ENCODE measurements at regions not wholly inside any gene's neighbourhood (a gene's known extent, or its start where the extent isn't known, plus 50 kb on each side); places are given as distances from the start of the nearest gene placed in this dataset.

DNA sequence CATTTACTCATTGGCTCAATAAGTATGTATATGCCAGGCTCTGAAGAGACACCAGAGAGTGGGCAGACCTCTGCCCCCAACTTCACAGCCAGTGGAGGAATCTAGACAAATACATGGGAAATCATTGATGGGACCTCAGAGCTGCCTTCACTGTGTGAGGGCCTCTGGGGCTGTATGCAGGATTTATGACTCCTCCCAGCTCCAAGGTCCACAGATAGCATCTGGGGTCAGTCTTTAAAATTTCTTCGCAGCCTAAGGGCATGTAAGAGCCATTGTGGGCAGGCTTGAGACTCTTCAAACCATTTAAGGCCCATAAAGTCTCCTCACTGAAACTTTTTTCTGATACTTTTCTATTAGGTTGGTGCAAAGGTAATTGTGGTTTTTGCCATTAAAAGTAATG, 125.5 kb downstream of the SPTSSA start:
- intact Hi-C loops (cut with micrococcal nuclease) = no loop called here
- no peak overlapping the region for H3K27ac ChIP-seq (replicated peaks)
- H3K4me3 ChIP-seq = no peak overlapping the region

DNA sequence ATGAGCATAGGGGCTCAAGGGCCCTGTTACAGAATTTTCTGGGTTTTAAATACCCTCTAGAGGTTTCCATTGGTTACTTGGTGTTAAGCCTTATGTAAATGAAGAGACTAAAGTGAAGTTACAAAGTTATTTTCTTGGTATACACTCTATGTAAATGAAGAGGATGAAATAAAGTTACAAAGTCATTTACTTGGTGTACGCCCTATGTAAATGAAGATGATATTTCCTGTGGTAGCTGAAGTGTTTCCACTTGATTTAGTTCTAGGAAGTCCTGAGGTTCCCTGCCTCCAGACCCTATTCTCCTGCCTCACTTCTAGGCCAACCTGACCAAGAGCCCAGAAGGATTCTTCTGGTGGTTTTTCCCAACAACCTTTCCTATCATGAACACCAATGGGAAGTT, 126.1 kb downstream of the SPTSSA start:
- Histone ChIP-seq H3K4me3 (no peak overlapping the region), H3K27me3 (ENCODE audit: low read depth) (no peaks in the 10 kb centered on the region), H3K4me1 (peaks cover 14% of the 10 kb centered on the region), H3K27ac (replicated peaks) (no peak overlapping the region), H3K36me3 (no peaks in the 10 kb centered on the region), H3K9me3 (replicated peaks) (no peaks in the 10 kb centered on the region)
- intact Hi-C loops (cut with micrococcal nuclease) = no loop called here
- TF ChIP-seq, protein P1, sequence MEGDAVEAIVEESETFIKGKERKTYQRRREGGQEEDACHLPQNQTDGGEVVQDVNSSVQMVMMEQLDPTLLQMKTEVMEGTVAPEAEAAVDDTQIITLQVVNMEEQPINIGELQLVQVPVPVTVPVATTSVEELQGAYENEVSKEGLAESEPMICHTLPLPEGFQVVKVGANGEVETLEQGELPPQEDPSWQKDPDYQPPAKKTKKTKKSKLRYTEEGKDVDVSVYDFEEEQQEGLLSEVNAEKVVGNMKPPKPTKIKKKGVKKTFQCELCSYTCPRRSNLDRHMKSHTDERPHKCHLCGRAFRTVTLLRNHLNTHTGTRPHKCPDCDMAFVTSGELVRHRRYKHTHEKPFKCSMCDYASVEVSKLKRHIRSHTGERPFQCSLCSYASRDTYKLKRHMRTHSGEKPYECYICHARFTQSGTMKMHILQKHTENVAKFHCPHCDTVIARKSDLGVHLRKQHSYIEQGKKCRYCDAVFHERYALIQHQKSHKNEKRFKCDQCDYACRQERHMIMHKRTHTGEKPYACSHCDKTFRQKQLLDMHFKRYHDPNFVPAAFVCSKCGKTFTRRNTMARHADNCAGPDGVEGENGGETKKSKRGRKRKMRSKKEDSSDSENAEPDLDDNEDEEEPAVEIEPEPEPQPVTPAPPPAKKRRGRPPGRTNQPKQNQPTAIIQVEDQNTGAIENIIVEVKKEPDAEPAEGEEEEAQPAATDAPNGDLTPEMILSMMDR (IDR thresholded peaks at IDR 0.05; ENCODE audit: borderline replicate concordance) = no peak
- no peak for DNase-seq

More for the DNA sequence above, 125.5 kb downstream of the SPTSSA start:
- H3K4me1 ChIP-seq = peaks cover 11% of the 10 kb centered on the region
- no peaks in the 10 kb centered on the region for H3K9me3 ChIP-seq (replicated peaks)
- TF ChIP-seq, protein P1 (IDR thresholded peaks at IDR 0.05; ENCODE audit: borderline replicate concordance) = no peak
- no peak for DNase-seq
- no peaks in the 10 kb centered on the region for H3K27me3 ChIP-seq (ENCODE audit: low read depth)
- H3K36me3 ChIP-seq = no peaks in the 10 kb centered on the region

DNA sequence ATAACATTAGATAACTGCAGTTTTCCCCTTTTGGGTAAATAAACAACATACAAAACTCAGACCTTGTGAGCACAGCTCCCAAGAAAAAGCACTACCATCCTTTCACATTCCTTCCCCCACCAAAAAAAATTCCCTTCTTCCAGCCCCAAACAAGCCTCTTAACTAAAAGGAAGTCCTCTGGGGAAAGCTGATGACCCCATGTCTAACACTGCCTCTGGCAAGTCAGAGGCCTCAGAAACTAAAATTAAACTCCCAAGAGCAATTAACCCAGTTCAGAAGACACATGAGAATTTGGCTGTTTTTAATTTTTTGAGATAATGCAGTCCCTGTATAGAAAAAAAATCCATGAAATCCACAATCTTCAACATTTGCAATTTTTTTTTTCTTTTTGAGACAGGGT, 127.7 kb downstream of the SPTSSA start:
- Histone ChIP-seq H3K9me3 (replicated peaks) (no peaks in the 10 kb centered on the region), H3K4me3 (no peak overlapping the region), H3K27ac (replicated peaks) (peak overlapping the region; percentile 42), H3K36me3 (no peaks in the 10 kb centered on the region), H3K27me3 (ENCODE audit: low read depth) (no peaks in the 10 kb centered on the region), H3K4me1 (peaks cover 14% of the 10 kb centered on the region)
- TF ChIP-seq, protein P1 (IDR thresholded peaks at IDR 0.05; ENCODE audit: borderline replicate concordance) = no peak
- intact Hi-C loops (cut with micrococcal nuclease) = no loop called here
- DNase-seq = no peak

DNA sequence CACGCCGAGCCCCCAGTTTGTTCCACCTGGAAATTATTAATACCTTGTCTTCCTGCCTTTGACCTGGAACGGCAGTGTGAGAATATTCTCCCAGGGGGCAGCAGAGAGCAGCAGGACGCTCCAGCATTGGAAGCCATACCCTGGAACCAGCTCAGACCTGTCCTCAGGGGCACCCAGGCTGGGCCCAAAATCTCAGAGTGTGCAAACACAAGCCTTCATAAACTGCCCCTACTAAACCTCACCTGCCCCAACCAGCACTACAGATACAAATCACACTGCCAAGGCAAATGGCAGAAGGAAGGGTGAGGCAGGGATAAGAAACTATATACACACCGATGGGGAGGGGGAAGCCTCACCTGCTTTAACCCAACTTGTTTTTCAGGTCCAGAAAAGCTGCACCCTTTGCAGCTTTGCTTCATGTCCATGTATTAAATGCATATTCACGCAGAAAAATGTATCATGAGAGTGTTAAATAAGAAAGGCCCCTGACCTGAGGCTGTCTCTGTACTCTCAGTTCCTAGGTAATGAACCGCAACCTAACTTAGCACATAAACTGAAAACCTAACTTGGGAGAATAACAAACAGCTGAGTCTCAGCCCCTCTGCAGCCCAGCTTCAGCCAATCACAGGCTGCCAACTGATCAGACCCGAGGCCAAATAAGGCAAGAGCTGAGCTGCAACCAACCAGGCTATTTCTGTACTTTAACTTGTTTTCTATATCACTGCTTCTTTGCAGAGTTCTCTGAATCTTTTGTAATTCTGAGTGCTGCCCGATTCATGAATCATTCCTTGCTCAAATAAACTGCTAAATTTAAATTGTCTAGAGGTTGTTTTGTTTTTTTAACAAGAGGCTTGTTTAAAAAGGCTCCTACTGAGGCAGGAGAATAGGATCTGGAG, 130.1 kb downstream of the SPTSSA start:
- no peaks in the 10 kb centered on the region for H3K27me3 ChIP-seq (ENCODE audit: low read depth)
- intact Hi-C loops (cut with micrococcal nuclease) = no loop called here
- no peak overlapping the region for H3K27ac ChIP-seq (replicated peaks)
- H3K4me3 ChIP-seq = no peak overlapping the region
- DNase-seq = peak; percentile 49
- H3K36me3 ChIP-seq = no peaks in the 10 kb centered on the region
- TF ChIP-seq, protein P1 (IDR thresholded peaks at IDR 0.05; ENCODE audit: borderline replicate concordance) = peak; percentile 87
- H3K9me3 ChIP-seq (replicated peaks) = no peaks in the 10 kb centered on the region
- H3K4me1 ChIP-seq = peaks cover 14% of the 10 kb centered on the region

DNA sequence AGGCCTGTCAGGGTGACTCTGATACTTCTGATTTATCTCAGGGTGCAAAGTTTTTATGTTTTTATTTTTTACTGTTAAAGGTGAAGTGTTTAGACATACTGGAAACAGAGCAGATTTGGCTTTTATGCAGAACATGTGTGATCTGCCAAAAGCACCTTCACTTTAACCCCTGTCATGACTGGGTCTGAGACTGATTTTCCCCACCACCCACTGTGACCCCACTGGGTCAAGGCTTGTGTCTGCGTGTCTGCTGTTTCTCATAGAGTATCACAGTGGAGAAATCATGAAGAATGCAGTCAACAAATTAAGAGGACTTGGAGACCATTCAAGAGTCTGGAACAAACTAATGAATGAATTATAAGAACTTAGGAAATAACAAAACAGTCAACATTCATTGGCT, 131.2 kb downstream of the SPTSSA start:
- Histone ChIP-seq H3K36me3 (no peaks in the 10 kb centered on the region), H3K4me3 (no peak overlapping the region), H3K9me3 (replicated peaks) (no peaks in the 10 kb centered on the region), H3K27ac (replicated peaks) (no peak overlapping the region), H3K27me3 (ENCODE audit: low read depth) (no peaks in the 10 kb centered on the region), H3K4me1 (peaks cover 14% of the 10 kb centered on the region)
- TF ChIP-seq, protein P1 (IDR thresholded peaks at IDR 0.05; ENCODE audit: borderline replicate concordance) = no peak
- DNase-seq = no peak
- intact Hi-C loops (cut with micrococcal nuclease) = no loop called here

Measured in left ventricle myocardium inferior (tissue), 1 donor.